ENCODE measurements at regions not wholly inside any gene's neighbourhood (a gene's known extent, or its start where the extent isn't known, plus 50 kb on each side); places are given as distances from the start of the nearest gene placed in this dataset.

DNA sequence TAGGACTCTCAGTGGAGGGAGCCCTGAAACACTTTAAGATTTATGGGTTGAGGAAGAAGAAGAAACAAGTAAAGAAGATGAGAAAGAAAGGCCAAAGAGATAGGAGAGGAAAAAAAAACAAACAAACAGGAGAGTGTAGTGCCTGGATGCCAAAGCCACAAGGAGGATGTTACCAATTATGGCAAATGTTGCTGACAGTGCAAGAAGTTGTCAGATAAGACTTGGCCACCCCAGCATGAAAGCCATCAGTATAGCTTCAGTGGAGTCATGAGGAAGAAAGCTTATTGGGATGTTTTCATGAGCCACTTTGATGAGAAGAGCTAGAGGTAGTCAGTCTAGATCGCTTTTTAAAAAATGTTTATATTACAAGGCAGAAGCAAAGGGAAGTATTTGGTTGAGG is 380.2 kb upstream of the ADGRL4 start:
- Histone ChIP-seq H3K4me3 (ENCODE audit: low read length) (no peak overlapping the region), H3K4me1 (ENCODE audit: control insufficient read depth, insufficient read depth, low read length) (no peaks in the 10 kb centered on the region), H3K27me3 (ENCODE audit: control insufficient read depth, insufficient read depth, low read length, poor library complexity, severe bottlenecking) (no peaks in the 10 kb centered on the region), H3K27ac (ENCODE audit: low read depth, low read length) (no peak overlapping the region), H3K36me3 (ENCODE audit: control insufficient read depth, insufficient read depth, low read length) (no peaks in the 10 kb centered on the region), H3K9me3 (ENCODE audit: control insufficient read depth, low read length) (no peaks in the 10 kb centered on the region), H3K9ac (ENCODE audit: extremely low read depth, low read length, poor library complexity, severe bottlenecking) (no peak overlapping the region)
- no peaks in the 10 kb centered on the region for H3K36me3 Mint-ChIP-seq (ENCODE audit: low read depth)
- no peaks in the 10 kb centered on the region for H3K4me1 Mint-ChIP-seq
- TF ChIP-seq, protein P1, sequence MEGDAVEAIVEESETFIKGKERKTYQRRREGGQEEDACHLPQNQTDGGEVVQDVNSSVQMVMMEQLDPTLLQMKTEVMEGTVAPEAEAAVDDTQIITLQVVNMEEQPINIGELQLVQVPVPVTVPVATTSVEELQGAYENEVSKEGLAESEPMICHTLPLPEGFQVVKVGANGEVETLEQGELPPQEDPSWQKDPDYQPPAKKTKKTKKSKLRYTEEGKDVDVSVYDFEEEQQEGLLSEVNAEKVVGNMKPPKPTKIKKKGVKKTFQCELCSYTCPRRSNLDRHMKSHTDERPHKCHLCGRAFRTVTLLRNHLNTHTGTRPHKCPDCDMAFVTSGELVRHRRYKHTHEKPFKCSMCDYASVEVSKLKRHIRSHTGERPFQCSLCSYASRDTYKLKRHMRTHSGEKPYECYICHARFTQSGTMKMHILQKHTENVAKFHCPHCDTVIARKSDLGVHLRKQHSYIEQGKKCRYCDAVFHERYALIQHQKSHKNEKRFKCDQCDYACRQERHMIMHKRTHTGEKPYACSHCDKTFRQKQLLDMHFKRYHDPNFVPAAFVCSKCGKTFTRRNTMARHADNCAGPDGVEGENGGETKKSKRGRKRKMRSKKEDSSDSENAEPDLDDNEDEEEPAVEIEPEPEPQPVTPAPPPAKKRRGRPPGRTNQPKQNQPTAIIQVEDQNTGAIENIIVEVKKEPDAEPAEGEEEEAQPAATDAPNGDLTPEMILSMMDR (conservative IDR thresholded peaks at IDR 0.05), result no peak
- no peak overlapping the region for H3K4me3 Mint-ChIP-seq
- 93 to 100% methylated on average over 1 of the region's 1 CpG for WGBS, 2 experiments (ENCODE audit: insufficient coverage in 1 of 2, insufficient read length in 1 of 2)
- H3K27me3 Mint-ChIP-seq (ENCODE audit: insufficient read depth), result no peaks in the 10 kb centered on the region
- no peaks in the 10 kb centered on the region for H3K9me3 Mint-ChIP-seq
- no peak overlapping the region for H3K27ac Mint-ChIP-seq
- no peak for DNase-seq

DNA sequence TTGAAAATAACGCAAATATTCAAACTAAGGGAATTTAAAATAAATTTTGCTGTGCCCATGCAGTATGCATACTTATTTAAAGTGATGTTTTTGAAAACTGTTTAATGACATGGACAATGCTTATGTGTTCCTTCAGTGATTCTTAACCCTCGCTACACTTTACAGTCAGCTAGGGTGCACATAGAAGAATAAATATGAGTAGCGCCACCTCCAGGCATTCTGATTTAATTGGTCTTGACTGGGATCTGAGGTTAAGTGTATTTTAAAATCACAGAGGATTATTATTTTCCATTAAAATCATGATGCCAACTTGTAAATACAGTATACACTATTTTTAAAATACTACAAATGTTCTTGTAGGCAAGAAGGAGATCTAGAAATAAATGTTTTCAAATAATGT is 373.5 kb upstream of the ADGRL4 start:
- Mint-ChIP-seq H3K4me3 (no peak overlapping the region), H3K36me3 (ENCODE audit: low read depth) (no peaks in the 10 kb centered on the region), H3K4me1 (peaks cover 7% of the 10 kb centered on the region), H3K9me3 (no peaks in the 10 kb centered on the region), H3K27ac (no peak overlapping the region), H3K27me3 (ENCODE audit: insufficient read depth) (no peaks in the 10 kb centered on the region)
- Histone ChIP-seq H3K4me3 (ENCODE audit: low read length) (no peak overlapping the region), H3K27me3 (ENCODE audit: control insufficient read depth, insufficient read depth, low read length, poor library complexity, severe bottlenecking) (no peaks in the 10 kb centered on the region), H3K36me3 (ENCODE audit: control insufficient read depth, insufficient read depth, low read length) (no peaks in the 10 kb centered on the region), H3K4me1 (ENCODE audit: control insufficient read depth, insufficient read depth, low read length) (peaks cover 4% of the 10 kb centered on the region), H3K27ac (ENCODE audit: low read depth, low read length) (no peak overlapping the region), H3K9me3 (ENCODE audit: control insufficient read depth, low read length) (no peaks in the 10 kb centered on the region), H3K9ac (ENCODE audit: extremely low read depth, low read length, poor library complexity, severe bottlenecking) (no peak overlapping the region)
- WGBS, 2 experiments (ENCODE audit: insufficient coverage in 1 of 2, insufficient read length in 1 of 2), result 100% methylated on average over 3 of the region's 3 CpGs; no CpG with 5 or more reads in 1 of the 2 experiments
- no peak for DNase-seq
- TF ChIP-seq, protein P1 (conservative IDR thresholded peaks at IDR 0.05), result peak; percentile 66

DNA sequence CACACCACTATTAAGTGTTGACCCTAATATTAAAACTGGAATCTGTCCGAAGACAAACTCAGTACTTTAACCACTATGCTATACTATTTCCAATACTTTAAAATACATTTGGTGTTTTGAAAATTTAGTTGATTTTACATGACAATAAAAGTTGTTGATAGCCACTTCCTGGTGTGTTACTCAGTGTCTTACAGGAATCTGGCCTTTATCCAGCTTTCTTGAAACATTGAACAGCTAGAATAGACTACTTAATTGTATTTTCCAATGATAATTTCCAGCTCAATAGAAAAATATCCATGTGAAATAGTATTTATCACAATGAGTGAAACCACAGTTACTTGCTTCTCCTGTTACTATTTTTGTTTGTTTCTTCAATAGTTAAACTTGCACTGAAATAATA is 369.6 kb upstream of the ADGRL4 start:
- no peak overlapping the region for H3K9ac ChIP-seq (ENCODE audit: extremely low read depth, low read length, poor library complexity, severe bottlenecking)
- no peak overlapping the region for H3K27ac Mint-ChIP-seq

More for the DNA sequence above, 369.6 kb upstream of the ADGRL4 start:
- peaks cover 20% of the 10 kb centered on the region for H3K4me1 Mint-ChIP-seq
- TF ChIP-seq, protein P1 (conservative IDR thresholded peaks at IDR 0.05), result no peak
- no peaks in the 10 kb centered on the region for H3K27me3 ChIP-seq (ENCODE audit: control insufficient read depth, insufficient read depth, low read length, poor library complexity, severe bottlenecking)
- no peak overlapping the region for H3K4me3 Mint-ChIP-seq
- no peaks in the 10 kb centered on the region for H3K36me3 ChIP-seq (ENCODE audit: control insufficient read depth, insufficient read depth, low read length)
- H3K4me1 ChIP-seq (ENCODE audit: control insufficient read depth, insufficient read depth, low read length), result peaks cover 4% of the 10 kb centered on the region
- WGBS, 2 experiments (ENCODE audit: insufficient coverage in 1 of 2, insufficient read length in 1 of 2), result 80% methylated on average over 1 of the region's 1 CpG; no CpG with 5 or more reads in 1 of the 2 experiments
- no peak overlapping the region for H3K27ac ChIP-seq (ENCODE audit: low read depth, low read length)
- H3K36me3 Mint-ChIP-seq (ENCODE audit: low read depth), result no peaks in the 10 kb centered on the region
- no peaks in the 10 kb centered on the region for H3K27me3 Mint-ChIP-seq (ENCODE audit: insufficient read depth)
- DNase-seq, result no peak
- H3K9me3 ChIP-seq (ENCODE audit: control insufficient read depth, low read length), result no peaks in the 10 kb centered on the region
- no peaks in the 10 kb centered on the region for H3K9me3 Mint-ChIP-seq
- no peak overlapping the region for H3K4me3 ChIP-seq (ENCODE audit: low read length)

All from endodermal cell (in vitro differentiated cells).